ENCODE measurements at regions not wholly inside any gene's neighbourhood (a gene's known extent, or its start where the extent isn't known, plus 50 kb on each side); places are given as distances from the start of the nearest gene placed in this dataset.
"Not testable (repeated sequence)": the region's sequence is repeated elsewhere in the genome, so short reads cannot be mapped to it uniquely, and the experiment has no call there.

DNA sequence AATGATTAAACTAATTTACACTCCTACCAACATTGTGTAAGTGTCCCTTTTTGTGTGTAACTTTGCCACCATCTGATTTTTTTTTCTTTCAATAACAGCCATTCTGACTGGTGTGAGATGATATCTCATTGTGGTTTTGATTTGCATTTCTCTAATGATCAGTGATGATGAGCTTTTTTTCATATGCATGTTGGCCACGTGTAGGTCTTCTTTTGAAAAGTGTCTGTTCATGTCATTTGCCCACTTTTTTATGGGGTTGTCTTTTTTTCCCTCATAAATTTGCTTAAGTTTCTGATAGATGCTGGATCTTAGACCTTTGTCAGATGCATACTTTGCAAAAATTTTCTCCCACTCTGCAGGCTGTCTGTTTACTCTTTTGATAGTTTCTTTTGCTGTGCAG is 102.5 kb upstream of the ZEB2 start:
- H3K36me3 ChIP-seq (replicated peaks; ENCODE audit: control insufficient read depth, insufficient read depth, low read length); H3K4me3 ChIP-seq (ENCODE audit: insufficient read depth, low read depth, low read length); H3K27me3 ChIP-seq (ENCODE audit: control insufficient read depth, insufficient read depth, low read length); DNase-seq: not testable (repeated sequence)

DNA sequence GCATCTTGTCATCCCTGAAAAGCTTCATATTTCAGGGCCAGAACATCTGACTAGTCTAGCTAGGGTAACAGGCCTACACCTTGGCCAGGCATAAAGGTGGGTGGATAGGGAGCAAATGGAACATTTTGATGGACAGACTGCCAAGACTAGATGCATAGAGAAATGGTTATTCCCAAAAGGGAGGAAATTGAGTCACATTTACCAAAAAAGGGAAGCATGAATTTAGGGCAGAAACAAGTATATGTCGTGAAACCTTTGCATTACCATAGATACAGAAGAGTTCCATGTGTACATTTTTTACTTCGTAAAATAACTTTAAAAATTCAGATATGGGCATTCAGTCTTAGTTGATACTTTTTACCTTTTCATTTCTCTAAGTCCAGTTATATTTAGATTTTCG is 101.3 kb upstream of the ZEB2 start:
- Histone ChIP-seq H3K36me3 (replicated peaks; ENCODE audit: control insufficient read depth, insufficient read depth, low read length) (no peaks in the 10 kb centered on the region), H3K27me3 (ENCODE audit: control insufficient read depth, insufficient read depth, low read length) (no peaks in the 10 kb centered on the region), H3K4me3 (ENCODE audit: insufficient read depth, low read depth, low read length) (no peak overlapping the region)
- no peak for DNase-seq

DNA sequence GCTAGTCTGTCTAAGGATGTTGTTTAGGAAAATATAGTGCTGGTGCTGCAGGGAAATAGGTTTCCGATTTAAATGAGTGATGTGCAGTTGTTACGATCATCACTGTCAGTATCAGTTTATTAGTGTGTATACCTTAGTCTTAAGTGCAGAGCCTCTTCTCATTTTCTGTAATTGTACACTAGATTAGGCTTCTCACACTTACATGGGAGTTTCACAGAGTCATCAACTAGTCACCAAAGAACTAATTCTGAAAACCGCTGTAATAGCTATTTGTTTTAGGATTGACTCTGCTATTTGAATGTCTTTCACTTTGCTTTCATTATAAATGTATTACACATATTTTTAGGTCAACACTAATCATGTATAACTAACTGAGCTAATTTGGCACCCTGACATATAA is 99.8 kb upstream of the ZEB2 start:
- no peaks in the 10 kb centered on the region for H3K27me3 ChIP-seq (ENCODE audit: control insufficient read depth, insufficient read depth, low read length)

GRCh38 chr2:144617171-144617570 is 97.3 kb upstream of the ZEB2 start:
- H3K4me3 ChIP-seq (ENCODE audit: insufficient read depth, low read depth, low read length); DNase-seq: not testable (repeated sequence)

More for the DNA sequence above, 99.8 kb upstream of the ZEB2 start:
- DNase-seq: no peak
- no peaks in the 10 kb centered on the region for H3K36me3 ChIP-seq (replicated peaks; ENCODE audit: control insufficient read depth, insufficient read depth, low read length)
- no peak overlapping the region for H3K4me3 ChIP-seq (ENCODE audit: insufficient read depth, low read depth, low read length)

DNA sequence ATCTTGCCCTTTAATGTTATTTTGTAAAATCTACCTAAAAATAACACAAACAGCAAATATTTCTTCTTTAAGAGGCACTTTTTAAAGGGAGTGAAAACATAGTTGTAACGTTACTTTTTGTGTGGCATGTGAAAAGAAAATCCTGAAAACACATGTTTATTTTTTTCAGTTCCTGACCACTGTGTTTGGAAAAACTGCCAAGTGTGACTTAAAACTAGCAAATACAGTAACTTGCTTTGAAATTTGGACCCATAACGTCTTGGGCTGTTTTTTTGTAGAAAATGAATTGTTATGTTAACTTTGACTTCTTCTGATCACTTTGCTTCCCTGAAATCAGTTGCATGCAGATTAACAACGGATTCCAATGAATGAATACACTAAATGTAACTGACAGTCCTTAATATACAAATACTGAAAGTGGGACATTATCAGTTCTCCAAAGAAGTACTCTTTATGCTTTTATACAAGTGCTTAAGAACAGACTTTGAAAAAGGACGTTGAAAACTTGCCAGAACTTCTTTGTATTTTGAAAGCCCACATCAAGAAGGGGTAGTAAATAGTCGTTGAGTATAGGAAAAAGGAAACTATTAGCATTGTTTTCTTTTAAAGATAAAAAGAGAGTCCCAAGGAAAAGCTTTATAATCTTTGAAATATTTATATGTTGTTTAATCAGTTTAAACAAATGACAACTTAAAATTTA is 96.1 kb upstream of the ZEB2 start:
- Histone ChIP-seq H3K36me3 (replicated peaks; ENCODE audit: control insufficient read depth, insufficient read depth, low read length) (no peaks in the 10 kb centered on the region), H3K4me3 (ENCODE audit: insufficient read depth, low read depth, low read length) (no peak overlapping the region), H3K27me3 (ENCODE audit: control insufficient read depth, insufficient read depth, low read length) (no peaks in the 10 kb centered on the region)
- DNase-seq: no peak

More at GRCh38 chr2:144617171-144617570, 97.3 kb upstream of the ZEB2 start:
- not testable (repeated sequence) for H3K27me3 ChIP-seq (ENCODE audit: control insufficient read depth, insufficient read depth, low read length); H3K36me3 ChIP-seq (replicated peaks; ENCODE audit: control insufficient read depth, insufficient read depth, low read length)

GRCh38 chr2:144607891-144608521 is 88.1 kb upstream of the ZEB2 start:
- H3K4me3 ChIP-seq (ENCODE audit: insufficient read depth, low read depth, low read length): no peak overlapping the region
- H3K27me3 ChIP-seq (ENCODE audit: control insufficient read depth, insufficient read depth, low read length): no peaks in the 10 kb centered on the region
- no peaks in the 10 kb centered on the region for H3K36me3 ChIP-seq (replicated peaks; ENCODE audit: control insufficient read depth, insufficient read depth, low read length)
- no peak for DNase-seq

DNA sequence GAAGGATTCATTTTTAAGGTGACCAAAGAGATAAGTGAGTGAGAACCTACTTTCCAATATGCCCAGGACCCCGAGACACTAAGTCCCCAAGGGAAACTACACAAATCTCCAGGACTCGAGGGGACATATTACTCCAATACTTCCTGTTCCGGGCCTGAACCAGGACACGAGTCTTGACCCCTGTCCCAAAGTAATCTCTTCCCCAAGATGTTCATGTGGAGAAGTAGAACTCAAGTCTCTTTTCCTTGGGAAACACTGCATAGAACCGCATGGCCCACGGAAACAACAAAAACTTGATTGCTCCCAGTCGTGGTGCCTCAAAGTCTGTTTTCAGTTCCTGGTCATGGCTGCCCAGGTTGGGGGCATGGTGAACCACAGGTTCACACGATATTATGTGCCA is 87.2 kb upstream of the ZEB2 start:
- no peak for DNase-seq
- Histone ChIP-seq H3K27me3 (ENCODE audit: control insufficient read depth, insufficient read depth, low read length) (no peaks in the 10 kb centered on the region), H3K36me3 (replicated peaks; ENCODE audit: control insufficient read depth, insufficient read depth, low read length) (no peaks in the 10 kb centered on the region), H3K4me3 (ENCODE audit: insufficient read depth, low read depth, low read length) (no peak overlapping the region)

GRCh38 chr2:144606466-144607095 is 86.7 kb upstream of the ZEB2 start:
- H3K4me3 ChIP-seq (ENCODE audit: insufficient read depth, low read depth, low read length): no peak overlapping the region
- no peak for DNase-seq
- no peaks in the 10 kb centered on the region for H3K36me3 ChIP-seq (replicated peaks; ENCODE audit: control insufficient read depth, insufficient read depth, low read length)
- H3K27me3 ChIP-seq (ENCODE audit: control insufficient read depth, insufficient read depth, low read length): no peaks in the 10 kb centered on the region

- DNase-seq: no peak
- Histone ChIP-seq H3K4me3 (ENCODE audit: insufficient read depth, low read depth, low read length) (no peak overlapping the region), H3K36me3 (replicated peaks; ENCODE audit: control insufficient read depth, insufficient read depth, low read length) (no peaks in the 10 kb centered on the region), H3K27me3 (ENCODE audit: control insufficient read depth, insufficient read depth, low read length) (no peaks in the 10 kb centered on the region)
Measured at GRCh38 chr2:144605231-144605840, 85.4 kb upstream of the ZEB2 start.

DNA sequence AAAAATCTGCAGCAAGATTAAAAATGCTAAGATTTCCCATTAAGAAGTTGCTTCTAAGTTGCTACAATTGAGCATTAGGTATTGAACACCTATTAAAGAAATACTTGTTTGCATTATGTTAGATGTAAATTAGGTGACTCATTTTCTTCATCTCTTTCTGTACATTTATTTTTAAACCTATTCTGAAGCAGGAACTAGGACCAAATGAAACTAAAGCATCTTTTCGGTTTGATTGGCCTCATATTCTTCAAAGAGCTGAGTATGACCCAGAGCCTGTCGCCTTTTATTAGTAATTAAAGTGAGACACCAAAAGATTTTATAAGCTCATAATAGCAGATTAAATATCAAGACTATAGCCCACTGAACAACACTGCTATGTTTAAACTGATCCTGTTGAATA is 83.4 kb upstream of the ZEB2 start:
- Histone ChIP-seq H3K27me3 (ENCODE audit: control insufficient read depth, insufficient read depth, low read length) (no peaks in the 10 kb centered on the region), H3K36me3 (replicated peaks; ENCODE audit: control insufficient read depth, insufficient read depth, low read length) (no peaks in the 10 kb centered on the region), H3K4me3 (ENCODE audit: insufficient read depth, low read depth, low read length) (no peak overlapping the region)
- no peak for DNase-seq

- no peak for DNase-seq
- H3K36me3 ChIP-seq (replicated peaks; ENCODE audit: control insufficient read depth, insufficient read depth, low read length): no peaks in the 10 kb centered on the region
- no peak overlapping the region for H3K4me3 ChIP-seq (ENCODE audit: insufficient read depth, low read depth, low read length)
- H3K27me3 ChIP-seq (ENCODE audit: control insufficient read depth, insufficient read depth, low read length): no peaks in the 10 kb centered on the region
Measured at GRCh38 chr2:144598906-144599305, 79.0 kb upstream of the ZEB2 start.

DNA sequence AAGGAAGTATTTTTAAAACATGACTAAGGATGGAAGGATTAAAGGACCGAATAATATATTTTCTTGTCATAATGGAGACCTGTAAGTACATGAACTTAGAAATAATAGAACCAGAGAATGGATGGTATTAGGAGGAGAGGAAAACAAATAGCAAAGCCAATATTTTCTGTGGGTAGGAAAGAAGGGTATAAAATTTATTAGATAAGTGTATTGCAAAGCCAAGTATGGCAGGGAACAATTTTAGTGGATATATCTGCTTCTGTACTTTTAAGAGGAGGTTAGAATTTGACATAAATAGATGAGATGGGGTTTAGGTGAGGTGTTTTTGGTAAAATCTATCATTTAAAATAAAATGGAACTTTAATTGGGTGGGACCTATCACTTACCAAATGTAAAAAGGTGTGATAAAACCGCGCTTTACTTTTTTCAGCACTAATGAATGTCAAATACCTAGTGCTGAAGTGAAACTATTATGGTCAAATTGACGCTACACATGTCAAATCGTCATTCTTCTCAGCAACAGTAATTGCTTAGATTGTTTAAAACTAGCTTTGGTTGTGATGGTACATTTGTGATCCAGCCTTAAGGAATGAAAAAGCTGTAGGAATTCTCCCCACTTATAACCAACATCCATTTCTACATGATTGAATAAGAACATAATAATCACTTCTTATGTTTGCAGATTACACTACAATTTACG is 78.1 kb upstream of the ZEB2 start:
- Histone ChIP-seq H3K27me3 (ENCODE audit: control insufficient read depth, insufficient read depth, low read length) (no peaks in the 10 kb centered on the region), H3K4me3 (ENCODE audit: insufficient read depth, low read depth, low read length) (no peak overlapping the region), H3K36me3 (replicated peaks; ENCODE audit: control insufficient read depth, insufficient read depth, low read length) (no peaks in the 10 kb centered on the region)
- DNase-seq: no peak

- DNase-seq: no peak
- no peaks in the 10 kb centered on the region for H3K27me3 ChIP-seq (ENCODE audit: control insufficient read depth, insufficient read depth, low read length)
- H3K36me3 ChIP-seq (replicated peaks; ENCODE audit: control insufficient read depth, insufficient read depth, low read length): no peaks in the 10 kb centered on the region
- no peak overlapping the region for H3K4me3 ChIP-seq (ENCODE audit: insufficient read depth, low read depth, low read length)
Measured at GRCh38 chr2:144597388-144597787, 77.5 kb upstream of the ZEB2 start.

GRCh38 chr2:144596073-144596871 is 76.4 kb upstream of the ZEB2 start:
- H3K36me3 ChIP-seq (replicated peaks; ENCODE audit: control insufficient read depth, insufficient read depth, low read length): no peaks in the 10 kb centered on the region
- DNase-seq: no peak
- no peak overlapping the region for H3K4me3 ChIP-seq (ENCODE audit: insufficient read depth, low read depth, low read length)
- H3K27me3 ChIP-seq (ENCODE audit: control insufficient read depth, insufficient read depth, low read length): no peaks in the 10 kb centered on the region

Data from H7 (cell line).